Gastroesophageal sphincter (tissue), 3 donors: ENCODE measurements at regions not wholly inside any gene's neighbourhood (a gene's known extent, or its start where the extent isn't known, plus 50 kb on each side); places are given as distances from the start of the nearest gene placed in this dataset.

ENCODE experiments used
- CTCF ChIP-seq, 4 experiments: fragments of 200-600 bp in 2 of 4; fragments of 450-650 bp in 2 of 4; sonication (generic) in 1 of 4; IDR thresholded peaks; one replicate each; pipeline ENCODE4 v1.5.1; 2017 to 2019; ENCODE audit warnings: antibody characterized with exemption in 4 of 4, mild to moderate bottlenecking in 2 of 4, moderate library complexity in 2 of 4
- POLR2AphosphoS5 ChIP-seq: sonication (generic); formaldehyde crosslinking; IDR thresholded peaks from one replicate; pipeline ENCODE4 v1.6.1; 2017; ENCODE audit warnings: antibody characterized with exemption

GRCh38 chr2:220151341-220151740 lies 523.9 kb downstream of the SLC4A3 start:
- TF ChIP-seq POLR2AphosphoS5 (no peak), CTCF (IDR thresholded peaks at IDR 0.05) (no peak)
